NCI-H446 treated with DMSO at 0.1 percent for 48 hours (cell line): ENCODE measurements at regions not wholly inside any gene's neighbourhood (a gene's known extent, or its start where the extent isn't known, plus 50 kb on each side); places are given as distances from the start of the nearest gene placed in this dataset.

ENCODE experiments used
- DNase-seq: peaks from one replicate; lab custom pipeline; 2025; lab: John Stamatoyannopoulos, UW

GRCh38 chr5:109468737-109469420 is 59.1 kb upstream of the PJA2 start:
- peak; percentile 80 for DNase-seq

GRCh38 chr5:109468288-109468676 is 58.5 kb upstream of the PJA2 start:
- DNase-seq: no peak

GRCh38 chr5:109467058-109467457 is 57.3 kb upstream of the PJA2 start:
- DNase-seq: no peak
